ENCODE measurements at regions not wholly inside any gene's neighbourhood (a gene's known extent, or its start where the extent isn't known, plus 50 kb on each side); places are given as distances from the start of the nearest gene placed in this dataset.

DNA sequence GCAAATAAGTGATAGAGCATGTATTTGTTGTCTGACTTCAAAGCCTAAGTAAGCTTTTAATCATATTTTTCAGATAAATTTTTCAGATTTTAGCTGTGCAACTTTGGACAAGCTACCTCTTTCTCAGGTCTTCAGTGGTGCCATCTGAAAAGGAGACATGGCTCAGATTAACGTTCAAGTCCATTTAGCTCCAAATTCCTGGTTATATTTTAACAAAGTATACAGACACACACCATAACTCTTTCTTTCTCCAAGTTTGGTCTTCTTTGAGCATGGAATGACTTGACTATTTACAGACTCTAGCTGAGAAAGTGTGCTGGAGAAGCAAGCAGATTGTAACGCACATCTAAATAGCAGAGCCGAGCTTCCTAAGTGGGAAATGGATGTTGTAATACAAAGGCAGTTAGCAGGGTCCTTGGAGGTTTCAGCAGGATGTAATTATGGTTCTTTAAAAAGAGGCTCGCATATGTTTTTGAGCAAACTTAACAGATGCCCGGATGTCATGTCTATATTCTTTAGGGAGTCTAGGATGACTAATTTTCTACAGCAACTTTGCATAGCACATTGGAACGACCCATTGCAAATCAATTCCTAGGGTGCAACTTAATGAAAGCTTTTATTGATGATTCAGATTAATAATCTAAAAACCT, 128.1 kb upstream of the E2F8 start:
- TF ChIP-seq CTCF (conservative IDR thresholded peaks at IDR 0.05 in 1 of 2, IDR thresholded peaks at IDR 0.05 in 1 of 2; ENCODE audit: extremely low read depth in 1 of 2, insufficient read depth in 1 of 2, low read depth in 1 of 2, low read length in 2 of 2): no peak
- TF ChIP-seq EZH2 (IDR thresholded peaks at IDR 0.05; ENCODE audit: borderline replicate concordance, low read length): no peak
